ENCODE measurements at regions not wholly inside any gene's neighbourhood (a gene's known extent, or its start where the extent isn't known, plus 50 kb on each side); places are given as distances from the start of the nearest gene placed in this dataset.

DNA sequence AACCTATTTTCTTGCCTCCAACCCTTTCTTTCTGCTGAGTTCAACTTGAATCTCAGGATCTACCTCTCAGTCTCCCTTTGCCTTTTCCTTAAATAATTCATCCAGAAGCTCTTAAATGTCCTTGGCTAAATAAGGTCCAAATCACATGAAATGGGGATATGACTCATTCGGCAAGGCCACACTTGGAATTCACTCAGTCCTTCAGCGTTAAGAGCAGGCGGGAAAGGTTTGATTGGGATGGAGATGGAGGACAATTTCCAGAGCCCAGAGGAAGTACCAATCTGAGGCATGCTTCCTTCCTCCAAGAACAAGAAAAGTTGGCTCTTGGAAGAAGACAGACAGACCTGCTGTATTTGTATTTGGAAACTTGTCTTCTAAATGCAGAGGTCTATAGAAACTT, 128.5 kb downstream of the PROX1 start (continued):
- TF ChIP-seq, protein P1, sequence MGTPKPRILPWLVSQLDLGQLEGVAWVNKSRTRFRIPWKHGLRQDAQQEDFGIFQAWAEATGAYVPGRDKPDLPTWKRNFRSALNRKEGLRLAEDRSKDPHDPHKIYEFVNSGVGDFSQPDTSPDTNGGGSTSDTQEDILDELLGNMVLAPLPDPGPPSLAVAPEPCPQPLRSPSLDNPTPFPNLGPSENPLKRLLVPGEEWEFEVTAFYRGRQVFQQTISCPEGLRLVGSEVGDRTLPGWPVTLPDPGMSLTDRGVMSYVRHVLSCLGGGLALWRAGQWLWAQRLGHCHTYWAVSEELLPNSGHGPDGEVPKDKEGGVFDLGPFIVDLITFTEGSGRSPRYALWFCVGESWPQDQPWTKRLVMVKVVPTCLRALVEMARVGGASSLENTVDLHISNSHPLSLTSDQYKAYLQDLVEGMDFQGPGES (IDR thresholded peaks at IDR 0.05; ENCODE audit: low read depth, low read length) = no peak
- no peak for TF ChIP-seq RCOR1 (IDR thresholded peaks at IDR 0.05; ENCODE audit: low read length)
- TF ChIP-seq NRF1 (IDR thresholded peaks at IDR 0.05; ENCODE audit: low read depth, low read length) = no peak
- TF ChIP-seq, protein P2, sequence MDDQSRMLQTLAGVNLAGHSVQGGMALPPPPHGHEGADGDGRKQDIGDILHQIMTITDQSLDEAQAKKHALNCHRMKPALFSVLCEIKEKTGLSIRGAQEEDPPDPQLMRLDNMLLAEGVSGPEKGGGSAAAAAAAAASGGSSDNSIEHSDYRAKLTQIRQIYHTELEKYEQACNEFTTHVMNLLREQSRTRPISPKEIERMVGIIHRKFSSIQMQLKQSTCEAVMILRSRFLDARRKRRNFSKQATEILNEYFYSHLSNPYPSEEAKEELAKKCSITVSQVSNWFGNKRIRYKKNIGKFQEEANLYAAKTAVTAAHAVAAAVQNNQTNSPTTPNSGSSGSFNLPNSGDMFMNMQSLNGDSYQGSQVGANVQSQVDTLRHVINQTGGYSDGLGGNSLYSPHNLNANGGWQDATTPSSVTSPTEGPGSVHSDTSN (IDR thresholded peaks at IDR 0.05) = no peak
- TF ChIP-seq FOXJ3 (CRISPR knock-in tag; IDR thresholded peaks at IDR 0.05) = no peak
- TF ChIP-seq YY1 (IDR thresholded peaks at IDR 0.05; ENCODE audit: low read depth) = no peak
- TF ChIP-seq MEF2A (IDR thresholded peaks at IDR 0.05; ENCODE audit: borderline replicate concordance, low read depth) = no peak
- TF ChIP-seq, protein P3, sequence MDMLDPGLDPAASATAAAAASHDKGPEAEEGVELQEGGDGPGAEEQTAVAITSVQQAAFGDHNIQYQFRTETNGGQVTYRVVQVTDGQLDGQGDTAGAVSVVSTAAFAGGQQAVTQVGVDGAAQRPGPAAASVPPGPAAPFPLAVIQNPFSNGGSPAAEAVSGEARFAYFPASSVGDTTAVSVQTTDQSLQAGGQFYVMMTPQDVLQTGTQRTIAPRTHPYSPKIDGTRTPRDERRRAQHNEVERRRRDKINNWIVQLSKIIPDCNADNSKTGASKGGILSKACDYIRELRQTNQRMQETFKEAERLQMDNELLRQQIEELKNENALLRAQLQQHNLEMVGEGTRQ (IDR thresholded peaks at IDR 0.05; ENCODE audit: borderline replicate concordance, low read depth, low read length) = no peak

DNA sequence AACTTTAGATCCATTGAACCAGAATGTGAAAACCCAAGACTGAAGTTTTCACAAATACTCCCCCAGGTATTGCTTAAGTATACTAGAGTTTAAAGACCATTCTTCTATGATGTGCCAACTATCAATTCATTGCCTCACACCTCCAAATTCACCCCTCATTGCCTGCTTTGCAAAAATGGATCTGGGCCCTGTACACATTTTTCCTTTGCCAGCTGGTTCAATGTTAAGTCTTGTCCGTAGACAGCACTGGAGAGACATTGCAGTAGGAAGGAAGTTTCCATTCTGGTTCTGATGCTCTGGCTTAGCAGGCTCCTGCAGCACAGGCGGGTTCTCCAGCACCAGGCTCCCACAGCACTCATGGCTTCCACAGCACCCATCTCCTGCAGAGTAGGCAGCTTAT, 130.0 kb downstream of the PROX1 start:
- no peak overlapping the region for H3K4me2 ChIP-seq
- no peaks in the 10 kb centered on the region for H4K20me1 ChIP-seq (ENCODE audit: insufficient read depth)
- no peaks in the 10 kb centered on the region; a peak in 2 of 4 replicates for H3K4me1 ChIP-seq (ENCODE audit: control insufficient read depth in 1 of 2, insufficient read depth in 2 of 2, low read depth in 1 of 2, low read length in 1 of 2)
- POLR2A ChIA-PET = no interaction called here
- no peak overlapping the region; a peak in 1 of 4 replicates for H3K4me3 ChIP-seq (ENCODE audit: low read depth in 2 of 2, low read length in 1 of 2)
- 7% methylated on average over 2 of the region's 2 CpGs for WGBS (ENCODE audit: low lambda C conversion rate)
- no peak overlapping the region for H3K9ac ChIP-seq
- no peaks in the 10 kb centered on the region for H3K27me3 ChIP-seq (ENCODE audit: insufficient read depth)
- H3K27ac ChIP-seq (ENCODE audit: low read depth in 2 of 2, low read length in 1 of 2) = no peak overlapping the region
- H3K9me3 ChIP-seq = no peaks in the 10 kb centered on the region
- H3F3A ChIP-seq (replicated peaks; ENCODE audit: insufficient read depth) = no peaks in the 10 kb centered on the region
- H3K36me3 ChIP-seq (replicated peaks in 1 of 2; ENCODE audit: control insufficient read depth in 1 of 2, insufficient read depth in 2 of 2, low read length in 1 of 2) = no peaks in the 10 kb centered on the region
- DNase-seq = no peak
- no peaks in the 10 kb centered on the region for H3K79me2 ChIP-seq (ENCODE audit: insufficient read depth)
- CTCF ChIA-PET = interaction anchor here (1.2 to 1.6 kb wide), 2 partner anchors 10 to 873 kb away, joined by 3 to 5 read pairs; no protein-coding TSS in a partner anchor
- no peak overlapping the region for H2AFZ ChIP-seq (ENCODE audit: low read depth)
- H3K9me2 ChIP-seq = no peaks in the 10 kb centered on the region
- TF ChIP-seq JUND (IDR thresholded peaks at IDR 0.05) (no peak), TAF1 (IDR thresholded peaks at IDR 0.05; ENCODE audit: borderline replicate concordance, low read depth, low read length) (no peak), POLR2AphosphoS5 (IDR thresholded peaks at IDR 0.05; ENCODE audit: low read depth, low read length) (no peak), GATA2 (CRISPR knock-in tag; IDR thresholded peaks at IDR 0.05) (no peak), FOSL2 (IDR thresholded peaks at IDR 0.05; ENCODE audit: borderline replicate concordance, low read depth) (no peak), NFIC (IDR thresholded peaks at IDR 0.05; ENCODE audit: borderline replicate concordance) (no peak), YY1 (IDR thresholded peaks at IDR 0.05; ENCODE audit: low read depth) (no peak), EP300 (IDR thresholded peaks at IDR 0.05; ENCODE audit: borderline replicate concordance in 1 of 2, low read depth in 1 of 2, low read length in 1 of 2) (no peak), TEAD4 (IDR thresholded peaks at IDR 0.05; ENCODE audit: borderline replicate concordance, insufficient read depth) (no peak)
- TF ChIP-seq, protein P3 (IDR thresholded peaks at IDR 0.05; ENCODE audit: borderline replicate concordance, low read depth, low read length) = no peak
- TF ChIP-seq, protein P1 (IDR thresholded peaks at IDR 0.05; ENCODE audit: low read depth, low read length) = no peak
- TF ChIP-seq, protein P4, sequence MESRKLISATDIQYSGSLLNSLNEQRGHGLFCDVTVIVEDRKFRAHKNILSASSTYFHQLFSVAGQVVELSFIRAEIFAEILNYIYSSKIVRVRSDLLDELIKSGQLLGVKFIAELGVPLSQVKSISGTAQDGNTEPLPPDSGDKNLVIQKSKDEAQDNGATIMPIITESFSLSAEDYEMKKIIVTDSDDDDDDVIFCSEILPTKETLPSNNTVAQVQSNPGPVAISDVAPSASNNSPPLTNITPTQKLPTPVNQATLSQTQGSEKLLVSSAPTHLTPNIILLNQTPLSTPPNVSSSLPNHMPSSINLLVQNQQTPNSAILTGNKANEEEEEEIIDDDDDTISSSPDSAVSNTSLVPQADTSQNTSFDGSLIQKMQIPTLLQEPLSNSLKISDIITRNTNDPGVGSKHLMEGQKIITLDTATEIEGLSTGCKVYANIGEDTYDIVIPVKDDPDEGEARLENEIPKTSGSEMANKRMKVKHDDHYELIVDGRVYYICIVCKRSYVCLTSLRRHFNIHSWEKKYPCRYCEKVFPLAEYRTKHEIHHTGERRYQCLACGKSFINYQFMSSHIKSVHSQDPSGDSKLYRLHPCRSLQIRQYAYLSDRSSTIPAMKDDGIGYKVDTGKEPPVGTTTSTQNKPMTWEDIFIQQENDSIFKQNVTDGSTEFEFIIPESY (IDR thresholded peaks at IDR 0.05; ENCODE audit: borderline replicate concordance, low read depth) = no peak
- TF ChIP-seq, protein P2 (IDR thresholded peaks at IDR 0.05) = no peak
- TF ChIP-seq, protein P5, sequence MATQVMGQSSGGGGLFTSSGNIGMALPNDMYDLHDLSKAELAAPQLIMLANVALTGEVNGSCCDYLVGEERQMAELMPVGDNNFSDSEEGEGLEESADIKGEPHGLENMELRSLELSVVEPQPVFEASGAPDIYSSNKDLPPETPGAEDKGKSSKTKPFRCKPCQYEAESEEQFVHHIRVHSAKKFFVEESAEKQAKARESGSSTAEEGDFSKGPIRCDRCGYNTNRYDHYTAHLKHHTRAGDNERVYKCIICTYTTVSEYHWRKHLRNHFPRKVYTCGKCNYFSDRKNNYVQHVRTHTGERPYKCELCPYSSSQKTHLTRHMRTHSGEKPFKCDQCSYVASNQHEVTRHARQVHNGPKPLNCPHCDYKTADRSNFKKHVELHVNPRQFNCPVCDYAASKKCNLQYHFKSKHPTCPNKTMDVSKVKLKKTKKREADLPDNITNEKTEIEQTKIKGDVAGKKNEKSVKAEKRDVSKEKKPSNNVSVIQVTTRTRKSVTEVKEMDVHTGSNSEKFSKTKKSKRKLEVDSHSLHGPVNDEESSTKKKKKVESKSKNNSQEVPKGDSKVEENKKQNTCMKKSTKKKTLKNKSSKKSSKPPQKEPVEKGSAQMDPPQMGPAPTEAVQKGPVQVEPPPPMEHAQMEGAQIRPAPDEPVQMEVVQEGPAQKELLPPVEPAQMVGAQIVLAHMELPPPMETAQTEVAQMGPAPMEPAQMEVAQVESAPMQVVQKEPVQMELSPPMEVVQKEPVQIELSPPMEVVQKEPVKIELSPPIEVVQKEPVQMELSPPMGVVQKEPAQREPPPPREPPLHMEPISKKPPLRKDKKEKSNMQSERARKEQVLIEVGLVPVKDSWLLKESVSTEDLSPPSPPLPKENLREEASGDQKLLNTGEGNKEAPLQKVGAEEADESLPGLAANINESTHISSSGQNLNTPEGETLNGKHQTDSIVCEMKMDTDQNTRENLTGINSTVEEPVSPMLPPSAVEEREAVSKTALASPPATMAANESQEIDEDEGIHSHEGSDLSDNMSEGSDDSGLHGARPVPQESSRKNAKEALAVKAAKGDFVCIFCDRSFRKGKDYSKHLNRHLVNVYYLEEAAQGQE (IDR thresholded peaks at IDR 0.05; ENCODE audit: low read depth, low read length) = no peak
